Nephron progenitor cell (in vitro differentiated cells): ENCODE measurements at regions not wholly inside any gene's neighbourhood (a gene's known extent, or its start where the extent isn't known, plus 50 kb on each side); places are given as distances from the start of the nearest gene placed in this dataset.
"Not testable (repeated sequence)": the region's sequence is repeated elsewhere in the genome, so short reads cannot be mapped to it uniquely, and the experiment has no call there.

Source experiments
- DNase-seq: peaks from one replicate; pipeline ENCODE4 v3.0.0; 2021
- H3K27ac Mint-ChIP-seq: 2 replicates; pipeline ENCODE4 v1.8.0; 2021; ENCODE audit warnings: mild to moderate bottlenecking, moderate library complexity, mixed read lengths
- H3K27me3 Mint-ChIP-seq: 2 replicates; pipeline ENCODE4 v1.8.0; 2021; ENCODE audit warnings: mild to moderate bottlenecking, low read depth, mixed read lengths; ENCODE audit not compliant: poor library complexity
- H3K36me3 Mint-ChIP-seq: 2 replicates; pipeline ENCODE4 v1.8.0; 2021; ENCODE audit warnings: low read depth, mixed read lengths
- H3K4me1 Mint-ChIP-seq: 2 replicates; pipeline ENCODE4 v1.8.0; 2021; ENCODE audit warnings: mixed read lengths
- H3K4me3 Mint-ChIP-seq: 2 replicates; pipeline ENCODE4 v1.8.0; 2021; ENCODE audit warnings: mild to moderate bottlenecking, moderate library complexity, mixed read lengths
- H3K9me3 Mint-ChIP-seq: 2 replicates; pipeline ENCODE4 v1.8.0; 2021; ENCODE audit warnings: mild to moderate bottlenecking, moderate library complexity, mixed read lengths
- CTCF ChIP-seq: fragments of 200-600 bp; sonication (generic); IDR thresholded peaks from 2 replicates; pipeline ENCODE4 v1.5.0; 2021; ENCODE audit warnings: antibody characterized with exemption

GRCh38 chr6:82521861-82522260 lies 158.2 kb downstream of the TPBG start:
- peaks cover 24% of the 10 kb centered on the region for H3K4me1 Mint-ChIP-seq
- DNase-seq: no peak
- no peak overlapping the region for H3K27ac Mint-ChIP-seq
- H3K27me3 Mint-ChIP-seq: peaks cover 6% of the 10 kb centered on the region
- H3K9me3 Mint-ChIP-seq: peaks cover 18% of the 10 kb centered on the region
- no peak for TF ChIP-seq CTCF
- no peak overlapping the region for H3K4me3 Mint-ChIP-seq
- H3K36me3 Mint-ChIP-seq: no peaks in the 10 kb centered on the region

- Mint-ChIP-seq H3K27ac (no peak overlapping the region), H3K27me3 (peaks cover 3% of the 10 kb centered on the region)
Observed at GRCh38 chr6:82524031-82524430, 160.4 kb downstream of the TPBG start.

GRCh38 chr6:82525775-82526495 lies 162.3 kb downstream of the TPBG start:
- peaks cover 28% of the 10 kb centered on the region for H3K4me1 Mint-ChIP-seq
- no peaks in the 10 kb centered on the region for H3K36me3 Mint-ChIP-seq
- no peak overlapping the region for H3K4me3 Mint-ChIP-seq
- peak overlapping the region; percentile 14 for H3K27ac Mint-ChIP-seq
- peaks cover 3% of the 10 kb centered on the region for H3K27me3 Mint-ChIP-seq
- no peak for TF ChIP-seq CTCF
- peak; percentile 53 for DNase-seq
- H3K9me3 Mint-ChIP-seq: peaks cover 6% of the 10 kb centered on the region

More at GRCh38 chr6:82524031-82524430, 160.4 kb downstream of the TPBG start:
- H3K9me3 Mint-ChIP-seq: peaks cover 3% of the 10 kb centered on the region
- no peak for TF ChIP-seq CTCF
- H3K4me1 Mint-ChIP-seq: peaks cover 28% of the 10 kb centered on the region
- H3K36me3 Mint-ChIP-seq: no peaks in the 10 kb centered on the region
- DNase-seq: no peak
- H3K4me3 Mint-ChIP-seq: no peak overlapping the region

- not testable (repeated sequence) for H3K27me3 Mint-ChIP-seq, H3K36me3 Mint-ChIP-seq, H3K27ac Mint-ChIP-seq, DNase-seq, H3K9me3 Mint-ChIP-seq, H3K4me3 Mint-ChIP-seq
- H3K4me1 Mint-ChIP-seq: peaks cover 18% of the 10 kb centered on the region
Observed at GRCh38 chr6:82529960-82530460, 166.4 kb downstream of the TPBG start.

- peaks cover 3% of the 10 kb centered on the region for H3K9me3 Mint-ChIP-seq
- DNase-seq: no peak
- H3K27ac Mint-ChIP-seq: no peak overlapping the region
- H3K36me3 Mint-ChIP-seq: no peaks in the 10 kb centered on the region
- H3K27me3 Mint-ChIP-seq: no peaks in the 10 kb centered on the region
- no peak for TF ChIP-seq CTCF
- H3K4me3 Mint-ChIP-seq: no peak overlapping the region
- H3K4me1 Mint-ChIP-seq: no peaks in the 10 kb centered on the region
Observed at GRCh38 chr6:82534876-82535275, 171.3 kb downstream of the TPBG start.

GRCh38 chr6:82549480-82549879 lies 185.9 kb downstream of the TPBG start:
- H3K4me3 Mint-ChIP-seq, H3K27ac Mint-ChIP-seq: not testable (repeated sequence)
- peaks cover 33% of the 10 kb centered on the region for H3K9me3 Mint-ChIP-seq

GRCh38 chr6:82551311-82551710 lies 187.7 kb downstream of the TPBG start:
- not testable (repeated sequence) for DNase-seq, H3K36me3 Mint-ChIP-seq, H3K4me1 Mint-ChIP-seq, H3K27ac Mint-ChIP-seq, H3K4me3 Mint-ChIP-seq, H3K27me3 Mint-ChIP-seq
- peaks cover 22% of the 10 kb centered on the region for H3K9me3 Mint-ChIP-seq

More at GRCh38 chr6:82549480-82549879, 185.9 kb downstream of the TPBG start:
- not testable (repeated sequence) for H3K4me1 Mint-ChIP-seq, DNase-seq, H3K27me3 Mint-ChIP-seq, H3K36me3 Mint-ChIP-seq
